Stimulated activated CD8-positive, alpha-beta memory T cell treated with anti-CD3 and anti-CD28 coated beads, Interleukin-7, amount 100 ng/mL, for 1 hour (primary cell): ENCODE measurements at regions not wholly inside any gene's neighbourhood (a gene's known extent, or its start where the extent isn't known, plus 50 kb on each side); places are given as distances from the start of the nearest gene placed in this dataset.

Source experiments
- DNase-seq, 2 donors: peaks; one replicate each; pipeline ENCODE4 v3.0.0-alpha.2; 2020; ENCODE audit warnings: low read depth in 2 of 2

GRCh38 chr10:47143473-47143872 is 156.5 kb upstream of the GDF10 start:
- no peak for DNase-seq

- DNase-seq = no peak
Measured at GRCh38 chr10:47144525-47144924, 155.5 kb upstream of the GDF10 start.

- no peak for DNase-seq
Measured at GRCh38 chr10:47145290-47145934, 154.6 kb upstream of the GDF10 start.

- no peak for DNase-seq
Measured at GRCh38 chr10:47146572-47146971, 153.4 kb upstream of the GDF10 start.

GRCh38 chr10:47147186-47147585 is 152.8 kb upstream of the GDF10 start:
- no peak for DNase-seq

- no peak for DNase-seq
Measured at GRCh38 chr10:47150581-47150980, 149.4 kb upstream of the GDF10 start.

GRCh38 chr10:47151920-47152319 is 148.1 kb upstream of the GDF10 start:
- DNase-seq = no peak

- no peak for DNase-seq
Measured at GRCh38 chr10:47152861-47153349, 147.1 kb upstream of the GDF10 start.

- no peak for DNase-seq
Measured at GRCh38 chr10:47154762-47155161, 145.2 kb upstream of the GDF10 start.

- DNase-seq = no peak
Measured at GRCh38 chr10:47156873-47157272, 143.1 kb upstream of the GDF10 start.

GRCh38 chr10:47158116-47159071 is 141.6 kb upstream of the GDF10 start:
- no peak for DNase-seq

GRCh38 chr10:47159361-47160260 is 140.4 kb upstream of the GDF10 start:
- no peak for DNase-seq

GRCh38 chr10:47160261-47160908 is 139.6 kb upstream of the GDF10 start:
- DNase-seq = no peak

GRCh38 chr10:47160967-47161366 is 139.0 kb upstream of the GDF10 start:
- no peak for DNase-seq

GRCh38 chr10:47161465-47161864 is 138.5 kb upstream of the GDF10 start:
- no peak for DNase-seq

GRCh38 chr10:47164126-47164799 is 135.7 kb upstream of the GDF10 start:
- no peak for DNase-seq

- no peak for DNase-seq
Measured at GRCh38 chr10:47164800-47165128, 135.2 kb upstream of the GDF10 start.

GRCh38 chr10:47165168-47165710 is 134.8 kb upstream of the GDF10 start:
- no peak for DNase-seq

GRCh38 chr10:47165711-47166404 is 134.1 kb upstream of the GDF10 start:
- peak in 1 of 2 donors; percentile 4 for DNase-seq

GRCh38 chr10:47166405-47166777 is 133.6 kb upstream of the GDF10 start:
- DNase-seq = no peak
